Psoas muscle (tissue), 7 donors: ENCODE measurements at regions not wholly inside any gene's neighbourhood (a gene's known extent, or its start where the extent isn't known, plus 50 kb on each side); places are given as distances from the start of the nearest gene placed in this dataset.

Experiments
- ATAC-seq, 4 donors: fragments of 200-7000 bp; cut with Tn5 transposase; one replicate each; pipeline ENCODE4 v1.9.1; 2020; ENCODE audit warnings: moderate library complexity in 3 of 4, mild to moderate bottlenecking in 2 of 4
- DNase-seq, 2 donors: peaks; one replicate each; pipeline ENCODE4 v3.0.0-alpha.2; 2020
- H3K27ac ChIP-seq: fragments of 200-600 bp; one replicate; pipeline ENCODE4 v1.8.0; 2022
- H3K27me3 ChIP-seq, 3 donors: fragments of 200-600 bp in 1 of 3; one replicate each; pipeline versions ENCODE4 v1.6.1 to v1.8.0; 2013 to 2022; ENCODE audit warnings: low read length in 2 of 3, mild to moderate bottlenecking in 2 of 3, moderate library complexity in 1 of 3; ENCODE audit not compliant: insufficient read depth in 3 of 3
- H3K36me3 ChIP-seq, 2 donors: fragments of 200-600 bp in 1 of 2; one replicate each; pipeline versions ENCODE4 v1.6.1 to v1.8.0; 2013 to 2022; ENCODE audit warnings: low read depth in 1 of 2, mild to moderate bottlenecking in 1 of 2, moderate library complexity in 1 of 2; ENCODE audit not compliant: insufficient read depth in 1 of 2
- H3K4me1 ChIP-seq: fragments of 200-600 bp; one replicate; pipeline ENCODE4 v1.8.0; 2022
- H3K4me3 ChIP-seq: fragments of 200-600 bp; one replicate; pipeline ENCODE4 v1.8.0; 2022; ENCODE audit warnings: mild to moderate bottlenecking
- H3K9me3 ChIP-seq: fragments of 200-600 bp; one replicate; pipeline ENCODE4 v1.8.0; 2022
- CTCF ChIP-seq: fragments of 200-600 bp; IDR thresholded peaks from one replicate; pipeline ENCODE4 v1.8.0; 2022; ENCODE audit warnings: antibody characterized with exemption
- WGBS, 3 donors: extraction: QIAGEN DNeasy Blood & Tissue Kit; methylation state at CpG; one replicate each; pipeline versions ENCODE4 v1.1.6 to v1.1.7; 2013; 5-methylcytosine and 5-hydroxymethylcytosine counted together
- intact Hi-C, 2 donors: fragments of 100-400 bp; cut with DNase I; formaldehyde crosslinking; loops; one replicate each; pipeline versions ENCODE4 v1.11.0 to v1.14.2; 2022
- donor health status: healthy with polysubstance abuse.
- donor health status: DM: no; HTN: no; CAD: no; lungs with moderate emphysema.
- donor health status: Bipolar disorder and iron deficiency.
- donor health status: healthy.
- donor health status: DM: yes; HTN: yes; CAD: no.
- donor health status: DM: no; HTN: no; CAD: no.
- donor health status: DM: yes; HTN: yes; CAD: no.

- ATAC-seq, result no peak
- Histone ChIP-seq H3K4me1 (no peaks in the 10 kb centered on the region), H3K27me3 (no peaks in the 10 kb centered on the region), H3K27ac (no peak overlapping the region), H3K36me3 (no peaks in the 10 kb centered on the region), H3K4me3 (no peak overlapping the region), H3K9me3 (no peaks in the 10 kb centered on the region)
- 82 to 88% (median 83%) methylated on average over 2 of the region's 2 CpGs for WGBS, 3 donors
- TF ChIP-seq CTCF, result no peak
- DNase-seq, result no peak
- intact Hi-C loops, result no loop called here
Measured at GRCh38 chr3:20575146-20575545, 389.1 kb upstream of the SGO1 start.

- Histone ChIP-seq H3K27ac (no peak overlapping the region), H3K4me3 (no peak overlapping the region), H3K27me3 (no peaks in the 10 kb centered on the region), H3K9me3 (no peaks in the 10 kb centered on the region), H3K36me3 (no peaks in the 10 kb centered on the region), H3K4me1 (no peaks in the 10 kb centered on the region)
- intact Hi-C loops, result no loop called here
- TF ChIP-seq CTCF, result no peak
- 43 to 46% (median 44%) methylated on average over 4 of the region's 4 CpGs for WGBS, 3 donors
- no peak for DNase-seq
- ATAC-seq, result no peak
Measured at GRCh38 chr3:20574746-20575145, 388.7 kb upstream of the SGO1 start.

- H3K4me1 ChIP-seq, result no peaks in the 10 kb centered on the region
- WGBS, 3 donors, result 92 to 95% (median 92%) methylated on average over 3 of the region's 3 CpGs
Measured at GRCh38 chr3:20573175-20573574, 387.2 kb upstream of the SGO1 start.

GRCh38 chr3:20572473-20572872, 386.5 kb upstream of the SGO1 start:
- Histone ChIP-seq H3K36me3 (no peaks in the 10 kb centered on the region), H3K4me1 (no peaks in the 10 kb centered on the region), H3K27ac (no peak overlapping the region), H3K27me3 (no peaks in the 10 kb centered on the region), H3K4me3 (no peak overlapping the region), H3K9me3 (no peaks in the 10 kb centered on the region)
- WGBS, 3 donors, result 91 to 93% (median 92%) methylated on average over 5 of the region's 5 CpGs
- intact Hi-C loops, result no loop called here
- no peak for TF ChIP-seq CTCF
- no peak for DNase-seq
- no peak for ATAC-seq

More at GRCh38 chr3:20573175-20573574, 387.2 kb upstream of the SGO1 start:
- ATAC-seq (no peak), DNase-seq (no peak)
- no peaks in the 10 kb centered on the region for H3K36me3 ChIP-seq
- H3K9me3 ChIP-seq, result no peaks in the 10 kb centered on the region
- no peak overlapping the region for H3K27ac ChIP-seq
- no peaks in the 10 kb centered on the region for H3K27me3 ChIP-seq
- H3K4me3 ChIP-seq, result no peak overlapping the region
- no peak for TF ChIP-seq CTCF
- intact Hi-C loops, result no loop called here

- no peak overlapping the region for H3K4me3 ChIP-seq
- no peak for TF ChIP-seq CTCF
- ATAC-seq, result no peak
- no peaks in the 10 kb centered on the region for H3K27me3 ChIP-seq
- no peaks in the 10 kb centered on the region for H3K4me1 ChIP-seq
- H3K9me3 ChIP-seq, result no peaks in the 10 kb centered on the region
- H3K36me3 ChIP-seq, result no peaks in the 10 kb centered on the region
- 30 to 40% (median 38%) methylated on average over 2 of the region's 2 CpGs for WGBS, 3 donors
- intact Hi-C loops, result no loop called here
- no peak for DNase-seq
- H3K27ac ChIP-seq, result no peak overlapping the region
Measured at GRCh38 chr3:20569310-20569709, 383.3 kb upstream of the SGO1 start.
